NCI-H187 (cell line): ENCODE measurements at regions not wholly inside any gene's neighbourhood (a gene's known extent, or its start where the extent isn't known, plus 50 kb on each side); places are given as distances from the start of the nearest gene placed in this dataset.

Experiments used
- DNase-seq, 2 experiments: peaks; one replicate each; lab custom pipeline; 2025; lab: John Stamatoyannopoulos, UW

DNA sequence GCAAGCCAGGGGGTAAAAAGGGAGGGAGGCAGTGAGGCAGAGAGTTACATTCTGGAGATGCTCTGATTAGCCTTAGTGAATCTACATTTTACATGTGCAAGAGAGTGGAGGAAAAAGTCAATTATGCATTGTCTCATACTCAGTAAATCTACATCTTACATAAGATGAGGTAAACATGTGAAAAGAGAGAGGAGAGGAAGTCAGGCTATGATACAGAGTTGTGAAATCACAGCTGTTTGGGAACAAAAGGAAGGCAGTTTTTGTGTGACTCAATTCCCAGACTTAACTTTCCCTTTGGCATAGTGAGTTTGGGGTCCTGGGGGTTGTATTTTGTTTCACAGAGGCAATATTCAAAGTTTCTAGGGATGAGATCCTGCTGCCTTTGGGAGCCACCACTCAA is 67.8 kb downstream of the GP2 start:
- DNase-seq: no peak

DNA sequence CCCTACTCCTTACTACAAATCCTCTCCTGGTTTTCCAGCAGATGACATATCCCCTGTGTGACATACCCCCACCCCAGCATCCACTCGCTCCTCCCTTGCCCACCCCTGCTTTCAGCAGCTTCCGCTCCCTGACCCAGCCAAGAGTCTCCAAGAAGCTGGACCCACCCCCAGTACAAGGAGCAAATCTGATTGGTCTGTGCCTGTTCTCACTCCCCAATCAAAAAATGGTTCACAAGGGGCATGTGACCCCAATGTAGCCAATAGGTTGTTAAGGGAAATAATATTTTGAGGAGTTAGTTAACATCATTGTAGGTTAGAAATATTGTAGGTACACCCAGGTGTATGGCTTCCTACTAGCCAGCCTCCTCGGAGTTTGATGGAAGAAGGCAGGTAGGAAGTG is 70.1 kb downstream of the GP2 start:
- DNase-seq: no peak

DNA sequence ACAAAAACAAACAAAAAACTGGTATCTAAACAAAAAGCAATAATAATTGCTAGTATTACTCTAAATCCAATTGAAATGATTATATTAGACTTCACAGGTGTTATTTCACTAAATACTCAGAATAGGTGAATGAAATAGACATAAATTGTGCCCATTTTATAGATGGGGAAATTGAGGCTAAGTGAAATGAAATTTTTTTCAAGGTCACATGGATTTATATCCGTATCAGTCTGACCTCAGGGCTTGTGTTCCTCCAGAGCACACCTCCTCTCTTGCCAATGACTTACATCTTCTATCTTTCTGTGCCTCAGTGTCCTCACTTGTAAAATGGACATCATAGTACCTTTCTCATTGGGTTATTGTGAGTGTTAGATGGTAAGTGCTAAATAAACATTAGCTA is 72.3 kb downstream of the GP2 start:
- no peak for DNase-seq

DNA sequence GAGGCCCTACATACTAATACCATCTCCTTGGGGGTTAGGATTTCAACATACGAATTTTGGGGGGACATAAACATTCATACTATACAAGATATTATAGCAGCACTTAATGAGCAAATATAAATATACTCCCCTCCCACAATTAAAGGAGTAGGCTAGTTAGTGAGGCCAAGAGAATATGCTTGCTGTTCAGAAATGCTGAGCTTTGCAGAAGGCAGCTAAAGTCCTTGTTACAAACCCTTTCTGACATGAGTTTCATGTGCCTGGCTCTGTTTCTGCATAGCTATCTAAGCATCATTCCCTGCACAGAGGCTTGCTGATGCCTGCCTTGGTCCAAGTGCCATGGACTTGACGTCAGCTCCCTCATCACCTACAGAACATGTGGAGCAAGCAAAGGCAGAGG is 73.5 kb downstream of the GP2 start:
- no peak for DNase-seq

DNA sequence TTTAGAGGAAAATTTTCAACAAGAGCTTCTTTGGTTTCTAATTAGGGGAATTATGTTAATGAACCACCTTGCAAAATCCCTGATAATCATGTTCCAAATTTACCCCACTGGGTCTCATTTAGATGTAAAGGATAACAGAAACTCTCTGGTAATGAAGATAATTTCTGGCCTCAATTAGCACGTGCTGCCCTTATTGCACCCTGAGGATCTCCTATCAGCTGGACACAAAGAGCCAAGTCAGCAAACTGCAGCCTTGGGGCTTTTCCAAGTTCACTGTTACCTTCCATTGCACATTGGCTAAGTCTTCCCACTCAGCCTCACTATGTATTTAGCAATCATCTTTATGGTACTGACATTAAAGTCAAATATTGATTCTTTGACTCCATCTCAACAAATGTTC is 78.1 kb downstream of the GP2 start:
- DNase-seq: no peak

DNA sequence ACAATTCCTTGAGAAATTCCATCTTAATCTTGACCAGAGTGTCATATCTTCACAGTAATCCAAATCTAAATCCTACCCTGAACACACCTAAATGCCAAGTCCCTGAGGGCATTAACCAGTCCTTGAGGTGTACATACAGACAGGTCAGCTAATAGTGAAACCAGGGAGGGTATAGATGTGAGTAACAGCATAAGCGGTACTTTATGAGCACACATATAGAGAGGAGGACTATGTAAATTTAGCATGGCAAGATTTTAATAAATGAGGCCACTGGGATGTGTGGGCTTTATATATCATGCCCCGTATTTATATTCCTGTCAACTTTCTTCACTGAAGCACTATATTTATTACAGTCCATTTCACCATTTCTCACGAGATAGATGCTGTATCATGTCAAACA is 80.2 kb downstream of the GP2 start:
- no peak for DNase-seq

DNA sequence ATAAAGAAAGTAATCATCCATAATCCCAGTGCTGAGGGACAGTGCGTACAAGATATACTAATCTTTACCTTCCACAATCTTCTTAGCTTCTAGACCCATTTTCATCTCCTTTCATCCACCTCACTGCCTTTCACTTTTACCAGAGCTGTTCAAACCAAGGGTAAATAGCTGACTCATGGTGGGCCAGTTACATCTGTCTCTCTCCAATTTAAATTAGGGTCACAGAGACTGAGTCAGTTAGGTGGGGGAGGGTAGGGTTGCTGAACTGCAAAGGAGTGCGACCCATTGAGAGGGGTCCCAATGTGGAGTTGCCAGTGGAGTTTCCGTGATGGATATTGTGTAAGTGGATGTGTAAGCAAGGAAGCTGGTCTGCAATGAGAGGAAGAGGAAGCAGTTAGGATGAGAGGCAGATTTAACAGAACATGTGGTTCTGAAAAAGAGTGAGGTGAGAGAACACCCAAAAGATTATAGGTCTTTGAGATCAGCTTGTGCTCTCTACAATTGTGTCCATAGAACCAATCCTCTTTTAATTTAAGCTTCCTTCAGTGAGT is 83.5 kb downstream of the GP2 start:
- no peak for DNase-seq

DNA sequence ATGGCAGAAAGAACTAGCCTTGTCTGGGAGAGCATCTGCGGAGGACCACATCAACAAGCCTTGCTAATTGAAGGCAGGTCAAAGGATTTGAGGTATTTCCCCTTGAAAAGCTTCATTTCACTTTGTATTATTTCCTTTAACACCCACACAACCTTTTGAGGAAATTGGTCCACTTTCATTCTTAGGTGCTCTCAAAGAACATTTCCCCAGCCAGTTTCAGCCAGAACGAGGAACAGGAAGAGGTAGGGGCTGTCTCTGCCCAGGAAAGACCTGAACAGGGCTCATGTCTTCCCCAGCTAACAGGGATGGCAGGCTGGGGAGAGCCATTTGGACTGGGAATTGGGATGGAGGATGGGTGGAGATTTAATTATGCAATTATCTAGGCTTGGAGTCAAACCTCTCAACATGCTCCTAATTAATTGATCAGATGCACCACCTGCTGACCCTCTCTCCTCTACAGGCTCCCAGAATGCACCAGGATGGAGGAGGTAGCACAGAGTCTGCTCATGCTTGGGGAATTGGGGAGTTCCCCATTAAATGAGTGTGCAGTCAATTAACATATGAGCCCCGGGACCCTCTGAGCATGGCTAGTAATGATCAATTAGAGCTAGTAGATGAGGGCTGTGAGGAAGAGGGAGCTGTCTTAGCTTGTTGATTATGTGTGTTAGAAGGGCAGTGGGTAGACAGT is 84.6 kb downstream of the GP2 start:
- no peak for DNase-seq

DNA sequence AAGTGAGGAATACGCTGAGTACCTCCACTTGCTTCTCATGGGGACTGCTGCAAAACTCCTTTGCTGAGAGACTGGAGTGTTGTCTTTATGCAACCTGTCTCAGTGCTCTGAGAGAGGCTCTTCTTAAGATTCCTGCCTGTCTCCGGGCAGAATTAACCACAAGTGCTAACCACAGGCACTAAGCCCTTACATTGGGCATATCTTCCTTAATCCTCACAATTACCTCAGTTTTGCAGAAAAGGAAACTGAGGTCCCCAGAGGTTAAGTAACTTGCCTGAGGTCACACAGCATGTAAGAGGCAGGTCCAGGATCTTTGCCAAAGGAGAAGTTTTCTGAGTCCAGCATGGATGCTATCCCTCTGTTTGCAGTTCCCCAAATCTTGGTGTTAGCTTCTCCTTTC is 86.0 kb downstream of the GP2 start:
- no peak for DNase-seq

DNA sequence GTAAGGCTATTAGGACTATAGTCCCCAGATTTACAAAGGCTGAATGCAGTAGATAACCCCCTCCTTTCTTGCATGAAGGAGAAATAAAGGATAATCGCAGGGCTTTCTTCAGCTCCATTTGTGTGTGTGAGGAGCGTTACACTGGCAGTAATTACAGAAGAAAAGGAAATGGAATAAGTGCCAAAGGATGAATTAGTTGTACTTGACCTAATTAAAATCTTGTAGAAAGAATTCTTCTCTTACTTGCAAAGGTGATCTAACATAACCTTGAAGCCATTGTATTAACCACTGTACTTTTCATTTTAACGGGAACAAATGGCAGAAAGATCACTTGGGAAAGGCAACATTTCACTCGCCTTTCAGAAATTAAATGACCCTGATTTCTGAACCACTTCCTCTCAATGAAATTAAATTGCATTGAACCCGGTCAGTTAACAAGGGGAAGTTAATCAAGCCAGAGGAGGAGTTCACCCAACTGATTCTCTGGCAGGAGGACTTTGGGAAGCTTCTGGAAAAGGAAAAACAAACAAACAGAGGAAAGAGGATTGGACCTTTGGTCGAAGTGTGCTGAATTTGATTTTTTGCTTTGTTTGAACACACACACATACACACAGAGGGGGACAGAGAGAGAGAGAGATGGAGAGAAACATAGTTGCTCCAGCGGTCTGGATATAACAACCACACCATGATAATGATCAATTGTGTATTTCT is 90.6 kb downstream of the GP2 start:
- no peak for DNase-seq

DNA sequence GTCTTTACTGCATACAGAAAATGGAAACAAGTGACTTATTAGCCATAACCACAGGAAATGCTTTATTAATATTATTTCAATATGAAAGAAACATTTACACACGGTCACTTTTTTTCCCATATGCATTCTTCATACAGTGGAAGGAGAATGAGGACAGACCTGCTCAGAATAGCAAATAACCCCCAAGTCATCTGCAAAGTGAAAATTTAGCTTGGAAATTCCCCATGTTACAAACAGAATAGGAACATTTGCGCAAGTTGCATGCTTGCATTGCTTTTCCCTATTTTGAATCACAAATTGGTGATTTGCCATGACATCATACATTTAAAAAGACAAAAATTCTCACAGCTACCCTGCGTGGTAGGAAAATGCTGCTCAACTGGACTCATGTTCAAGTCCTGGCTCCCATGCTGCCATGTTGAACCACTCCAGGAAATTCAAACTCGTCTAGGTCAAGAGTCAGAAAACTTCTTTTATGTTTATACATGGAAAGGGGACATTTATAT is 102.0 kb downstream of the GP2 start:
- no peak for DNase-seq

DNA sequence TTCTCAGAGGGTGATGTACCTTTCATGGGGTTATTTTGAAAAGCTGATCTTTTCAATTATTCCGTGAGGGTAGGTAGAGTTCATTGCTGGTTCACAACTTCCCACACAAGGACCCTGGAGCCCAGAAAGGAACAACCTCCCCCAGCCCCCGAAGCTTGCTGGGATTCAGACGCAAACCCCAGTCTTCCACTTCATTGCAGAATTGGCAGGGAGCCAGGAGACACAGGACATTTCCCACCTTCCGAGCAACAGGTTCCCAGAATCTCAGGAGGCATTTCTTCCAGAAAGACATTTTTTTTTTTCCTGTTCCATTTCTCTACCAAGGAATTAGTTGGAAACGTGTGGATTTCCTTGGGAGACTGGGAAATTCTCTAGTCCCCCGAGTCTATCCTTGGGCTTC is 106.1 kb downstream of the GP2 start:
- no peak for DNase-seq

DNA sequence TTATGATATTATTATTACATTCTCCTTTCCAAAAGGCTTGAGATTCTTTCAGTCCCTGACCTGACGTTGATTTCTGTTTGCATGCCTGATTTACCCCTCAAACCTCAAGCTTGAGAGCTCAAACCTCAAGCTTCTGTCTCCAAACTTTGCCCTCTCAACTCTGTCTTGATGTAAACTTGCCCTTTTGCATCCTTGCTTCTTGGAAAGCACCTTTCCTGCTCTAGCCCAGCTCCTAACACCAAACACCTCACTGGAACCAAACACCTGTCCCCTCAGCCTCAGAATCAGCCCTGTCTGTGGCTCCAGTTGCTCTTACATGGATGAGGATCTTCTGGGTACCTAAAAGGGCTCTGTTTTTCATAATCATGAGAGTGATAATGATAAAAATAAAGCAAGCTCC is 109.2 kb downstream of the GP2 start:
- no peak for DNase-seq

DNA sequence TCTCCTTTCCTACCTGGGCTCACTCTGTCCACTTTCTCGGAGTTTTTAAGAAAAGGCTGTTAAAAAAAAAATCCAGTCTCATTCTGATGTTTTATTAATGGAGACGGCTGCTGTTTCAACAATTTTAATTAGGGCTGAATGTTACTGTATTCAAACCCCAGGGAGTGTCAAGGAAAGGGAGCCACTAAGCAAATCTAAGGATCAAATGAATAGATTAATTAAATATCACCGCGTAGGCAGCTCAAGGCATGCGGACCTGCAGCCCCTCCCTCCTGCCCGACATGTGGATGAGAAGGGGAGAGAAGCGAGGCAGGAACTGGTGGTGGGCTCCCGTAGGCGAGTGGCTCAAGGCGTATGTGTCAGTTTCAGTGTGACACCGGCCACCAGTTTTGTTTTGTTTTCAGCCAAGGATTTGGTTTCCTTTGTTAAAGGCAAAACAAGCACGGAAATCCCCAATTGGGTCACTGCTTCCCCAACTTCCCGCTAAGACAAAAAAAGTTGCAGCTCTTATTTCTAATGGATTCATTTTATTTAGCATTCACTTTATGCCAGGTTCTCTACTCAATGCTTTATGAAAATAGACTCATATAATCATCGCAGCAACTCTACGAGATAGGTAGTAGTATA is 110.6 kb downstream of the GP2 start:
- no peak for DNase-seq

DNA sequence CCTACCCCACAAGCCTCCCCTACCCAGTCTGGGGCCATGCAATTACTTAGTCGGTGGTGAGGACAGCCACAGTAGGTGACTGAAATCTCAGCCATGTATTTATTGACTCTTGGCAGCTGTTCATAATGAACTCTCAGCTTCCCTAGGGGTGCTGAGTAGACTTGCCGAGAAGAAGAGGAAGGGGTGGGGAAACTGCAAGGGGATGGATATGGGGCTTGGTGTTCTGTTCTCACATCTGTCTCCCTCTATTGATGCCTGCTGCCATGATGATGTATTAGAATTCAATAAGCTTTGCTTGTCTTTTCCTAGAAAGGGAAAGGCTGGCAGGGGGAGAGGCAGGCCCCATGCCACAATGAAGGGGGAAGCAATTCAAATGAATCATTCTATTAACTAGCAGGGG is 112.9 kb downstream of the GP2 start:
- no peak for DNase-seq

DNA sequence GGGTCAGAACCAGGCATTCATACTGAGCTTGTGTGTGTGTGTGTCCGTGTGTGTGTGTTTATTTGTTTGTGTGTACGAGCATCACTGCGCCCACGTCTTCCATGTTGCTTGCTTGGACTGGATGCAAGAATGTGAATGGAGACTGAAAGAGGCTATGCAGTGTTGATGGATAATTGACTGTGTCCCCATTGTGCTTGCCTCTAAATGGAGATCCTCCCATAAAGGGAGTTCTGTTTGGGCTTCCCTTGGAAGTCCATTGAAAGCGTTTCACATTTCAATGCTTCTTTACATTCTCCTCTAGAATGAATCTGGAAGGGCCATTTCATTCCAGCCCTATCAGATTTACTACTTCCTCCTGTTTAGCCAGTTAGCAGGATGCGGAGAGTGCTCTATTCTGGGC is 124.0 kb downstream of the GP2 start:
- no peak for DNase-seq

DNA sequence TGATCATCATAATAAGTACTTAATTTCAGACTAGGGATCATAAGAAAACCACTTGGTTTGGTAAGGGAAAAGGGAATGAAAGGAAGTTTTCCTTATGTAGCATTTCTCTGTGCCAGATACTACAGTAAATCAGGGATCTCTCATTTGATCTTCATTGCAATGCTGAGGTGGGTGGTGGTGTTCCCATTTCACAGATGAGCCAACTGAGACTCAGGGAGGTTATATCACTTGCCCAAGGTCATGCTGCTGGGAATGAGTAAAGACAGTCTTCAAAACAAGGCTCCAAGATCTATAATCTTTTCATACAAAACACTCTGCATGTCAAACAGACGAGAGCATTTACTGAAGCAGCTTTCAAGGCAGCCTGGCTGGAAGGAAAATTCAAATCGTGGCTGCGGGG is 124.6 kb downstream of the GP2 start:
- DNase-seq: no peak

DNA sequence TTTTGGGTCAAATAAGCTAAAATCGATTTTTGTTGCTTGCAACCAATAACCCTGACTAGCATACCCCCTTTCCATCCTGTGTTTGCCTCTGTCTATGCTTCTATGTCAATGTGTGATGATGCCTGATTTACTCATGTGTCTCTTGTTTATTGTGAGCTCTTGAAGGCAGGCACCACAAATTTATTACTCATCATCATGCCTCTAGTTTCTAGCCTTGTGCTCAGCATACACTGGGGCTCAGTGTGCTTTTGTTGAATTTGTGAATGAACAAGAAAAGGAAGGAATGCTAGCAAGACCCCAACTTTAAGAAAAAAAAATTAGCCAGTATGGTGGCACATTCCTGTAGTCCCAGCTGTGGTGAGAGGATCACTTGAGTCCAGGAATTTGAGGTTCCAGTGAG is 119.1 kb upstream of the GPR139 start:
- no peak for DNase-seq

DNA sequence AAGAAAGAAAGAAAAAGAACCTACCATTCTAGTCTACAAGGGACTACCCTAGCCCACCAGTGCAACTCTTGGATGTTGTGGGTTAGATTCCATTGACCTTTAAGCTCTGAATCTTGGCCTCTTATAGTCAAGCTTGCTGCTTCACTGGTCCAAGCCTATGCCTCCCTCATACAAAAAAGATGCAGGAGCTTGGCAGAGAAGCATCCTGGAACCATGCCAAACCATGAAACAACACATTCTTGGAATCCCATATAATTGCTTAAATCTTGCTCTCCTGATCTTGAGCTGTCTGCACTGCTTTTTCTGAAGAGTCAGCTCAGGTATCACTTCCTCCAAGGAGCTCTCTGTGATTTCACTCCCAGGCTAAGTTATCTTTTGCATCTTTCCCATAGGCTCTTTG is 117.9 kb upstream of the GPR139 start:
- DNase-seq: no peak

DNA sequence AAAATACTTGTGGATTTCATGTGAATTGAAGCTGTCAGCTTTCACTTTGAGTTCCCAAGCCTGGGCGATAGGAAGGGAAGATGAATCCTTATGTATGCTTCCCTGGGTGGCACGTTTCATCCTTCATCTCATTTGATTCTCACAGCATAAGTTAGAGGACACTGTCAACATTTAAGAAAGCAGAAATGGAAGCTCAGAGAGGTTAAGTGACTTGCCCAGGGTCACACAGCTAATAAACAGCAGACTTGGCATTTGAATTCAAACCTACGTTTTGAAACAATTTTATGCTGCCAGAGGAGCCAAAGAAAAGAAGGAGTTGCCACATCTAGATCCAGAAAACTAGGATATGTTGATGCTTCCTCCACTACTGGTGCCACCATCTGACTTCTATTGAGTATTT is 108.3 kb upstream of the GPR139 start:
- DNase-seq: no peak

DNA sequence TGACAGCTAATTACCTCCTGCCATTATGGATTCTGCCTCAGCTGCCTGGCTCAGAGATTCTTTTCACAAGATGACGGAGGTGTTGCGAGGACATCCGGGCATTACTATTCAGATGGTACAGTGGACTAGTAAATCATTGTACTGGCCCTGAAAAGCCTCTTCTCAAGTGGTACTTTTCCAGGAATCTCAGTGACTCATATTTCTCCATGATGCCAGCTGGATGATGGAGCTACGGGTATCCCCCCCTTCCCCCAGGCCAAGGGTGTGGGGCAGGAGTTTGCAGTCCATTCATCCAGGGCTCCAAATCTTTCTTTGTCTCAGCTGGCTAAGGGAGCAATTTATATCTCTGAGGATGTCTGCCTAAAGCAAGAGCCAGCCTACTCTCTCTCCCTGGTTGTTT is 107.7 kb upstream of the GPR139 start:
- peak in 1 of 2 experiments; percentile 3 for DNase-seq

DNA sequence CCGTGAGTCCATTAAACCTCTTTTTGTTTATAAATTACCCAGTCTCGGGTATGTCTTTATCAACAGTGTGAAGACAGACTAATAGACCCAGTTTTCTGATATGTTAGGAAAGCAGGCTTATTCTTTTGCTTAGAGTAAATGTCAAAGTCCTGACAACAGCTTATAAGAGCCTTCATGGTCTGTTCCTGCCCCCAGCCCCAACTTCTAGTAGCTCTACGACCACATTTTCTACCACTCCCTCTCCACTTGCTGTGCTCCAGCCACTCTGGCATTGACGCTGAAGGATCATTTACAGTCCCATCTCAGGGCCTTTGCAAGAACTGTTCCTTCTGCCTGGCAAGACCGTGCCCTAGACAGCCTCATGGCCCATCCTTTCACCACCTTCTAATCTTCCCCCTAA is 104.6 kb upstream of the GPR139 start:
- DNase-seq: no peak

DNA sequence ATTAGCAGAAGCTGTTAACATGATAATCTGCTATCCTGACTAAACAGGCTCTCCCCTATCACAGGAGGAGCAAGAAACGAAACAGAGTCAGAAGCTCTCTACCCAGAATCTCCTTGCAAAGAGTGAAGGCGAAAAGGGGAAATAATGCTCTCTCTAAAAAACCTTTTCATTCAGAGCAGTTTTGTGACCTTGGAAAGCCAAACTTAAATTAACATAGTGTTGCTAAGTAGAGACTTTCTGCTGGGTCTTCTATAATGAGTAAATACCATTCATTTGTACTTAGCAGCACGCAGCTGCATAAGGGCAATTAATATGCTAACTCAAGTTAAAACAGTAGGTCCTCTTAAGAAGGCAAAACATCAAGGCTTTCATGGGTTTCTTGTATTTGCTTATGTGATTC is 101.7 kb upstream of the GPR139 start:
- DNase-seq: no peak
